Transverse colon (tissue), 4 donors: ENCODE measurements at regions not wholly inside any gene's neighbourhood (a gene's known extent, or its start where the extent isn't known, plus 50 kb on each side); places are given as distances from the start of the nearest gene placed in this dataset.

ENCODE experiments used
- DNase-seq: peaks from one replicate; pipeline ENCODE4 v3.0.0-alpha.2; 2019
- H3K27ac ChIP-seq, 4 donors: fragments of 200-600 bp; sonication (generic); 2 replicates each; pipeline ENCODE4 v1.5.1; 2016 to 2018; ENCODE audit warnings: inconsistent platforms in 4 of 4
- H3K27me3 ChIP-seq: fragments of 200-600 bp; sonication (generic); 2 replicates; pipeline ENCODE4 v1.5.1; 2017; ENCODE audit warnings: inconsistent platforms
- H3K36me3 ChIP-seq, 4 donors: fragments of 200-600 bp; sonication (generic); 2 replicates each; pipeline ENCODE4 v1.5.1; 2017 to 2019; ENCODE audit warnings: inconsistent platforms in 4 of 4
- H3K4me1 ChIP-seq, 4 donors: fragments of 200-600 bp; sonication (generic); 2 replicates each; pipeline ENCODE4 v1.5.1; 2017 to 2020; ENCODE audit warnings: inconsistent platforms in 4 of 4
- H3K4me3 ChIP-seq, 4 donors: fragments of 200-600 bp; sonication (generic); 1 replicate in 1 of 4; 2 replicates in 3 of 4; pipeline versions ENCODE4 v1.5.1 to v1.6.1; 2017 to 2019; ENCODE audit warnings: inconsistent platforms in 4 of 4
- H3K9me3 ChIP-seq, 2 donors: fragments of 200-600 bp; sonication (generic); 2 replicates each; pipeline ENCODE4 v1.5.1; 2017 to 2019; ENCODE audit warnings: inconsistent platforms in 2 of 2
- CTCF ChIP-seq, 5 experiments: fragments of 200-600 bp in 3 of 5; fragments of 450-650 bp in 2 of 5; sonication (generic) in 3 of 5; IDR thresholded peaks; 1 replicate in 2 of 5; 2 replicates in 3 of 5; pipeline ENCODE4 v1.5.1; 2016 to 2017; ENCODE audit warnings: antibody characterized with exemption in 5 of 5, inconsistent platforms in 3 of 5, mild to moderate bottlenecking in 2 of 5, moderate library complexity in 1 of 5
- EP300 ChIP-seq: sonication (generic); formaldehyde crosslinking; IDR thresholded peaks from one replicate; pipeline ENCODE4 v1.6.1; 2017; ENCODE audit warnings: antibody characterized with exemption, low read depth
- POLR2A ChIP-seq: fragments of 450-650 bp; IDR thresholded peaks from one replicate; pipeline ENCODE4 v1.6.1; 2016; ENCODE audit warnings: antibody characterized with exemption, mild to moderate bottlenecking, moderate library complexity
- POLR2AphosphoS5 ChIP-seq, 3 donors: sonication (generic); formaldehyde crosslinking; IDR thresholded peaks; one replicate each; pipeline ENCODE4 v1.6.1; 2016; ENCODE audit warnings: antibody characterized with exemption in 3 of 3
- WGBS, 2 donors: methylation state at CpG; one replicate each; pipeline ENCODE4 v1.1.5; 2018; ENCODE audit warnings: low coverage in 1 of 2; 5-methylcytosine and 5-hydroxymethylcytosine counted together
- in situ Hi-C, 4 donors: fragments of 200-750 bp; cut with MboI; loops; one replicate each; pipeline versions ENCODE4 v1.15.0 to v1.15.1; 2017; ENCODE audit warnings: low sequenced_read_pairs in 3 of 4, low pct_ligation_motif_present in 1 of 4, low pct_unique_long_range_greater_than_20kb in 1 of 4
- intact Hi-C: fragments of 100-400 bp; cut with DNase I; formaldehyde crosslinking; loops from one replicate; pipeline ENCODE4 v1.15.1; 2023; ENCODE audit warnings: low total_unique reads

- H3K4me1 ChIP-seq = no peaks in the 10 kb centered on the region
- in situ Hi-C loops = no loop called here
- no peak for DNase-seq
- TF ChIP-seq POLR2AphosphoS5 (IDR thresholded peaks at IDR 0.05) = no peak
- no peak for TF ChIP-seq CTCF (IDR thresholded peaks at IDR 0.05)
- no peak for TF ChIP-seq EP300
- TF ChIP-seq POLR2A = no peak
- no peaks in the 10 kb centered on the region for H3K36me3 ChIP-seq
- intact Hi-C loops = no loop called here
- WGBS, 2 donors = 60 to 74% methylated on average over 1 to 3 of the region's 3 CpGs
- H3K4me3 ChIP-seq = no peak overlapping the region
- H3K9me3 ChIP-seq = no peaks in the 10 kb centered on the region
- H3K27ac ChIP-seq = no peak overlapping the region
- no peaks in the 10 kb centered on the region for H3K27me3 ChIP-seq
These were observed 174.8 kb downstream of the UTP18 start for GRCh38 chr17:51435171-51435552.

- H3K9me3 ChIP-seq = no peaks in the 10 kb centered on the region
- H3K36me3 ChIP-seq = no peaks in the 10 kb centered on the region
- no peaks in the 10 kb centered on the region for H3K27me3 ChIP-seq
- intact Hi-C loops = no loop called here
- in situ Hi-C loops = no loop called here
- H3K4me1 ChIP-seq = no peaks in the 10 kb centered on the region
- H3K4me3 ChIP-seq = no peak overlapping the region
- H3K27ac ChIP-seq = no peak overlapping the region
- WGBS, 2 donors = 0 to 20% methylated on average over 1 to 5 of the region's 5 CpGs
- no peak for TF ChIP-seq POLR2A
- no peak for TF ChIP-seq POLR2AphosphoS5 (IDR thresholded peaks at IDR 0.05)
- TF ChIP-seq CTCF (IDR thresholded peaks at IDR 0.05) = peak in 2 of 5 experiments; percentile 12 to 17
- TF ChIP-seq EP300 = no peak
- DNase-seq = peak; percentile 48
These were observed 175.3 kb downstream of the UTP18 start for GRCh38 chr17:51435641-51436091.

- Histone ChIP-seq H3K4me3 (no peak overlapping the region), H3K4me1 (no peaks in the 10 kb centered on the region), H3K9me3 (no peaks in the 10 kb centered on the region), H3K27ac (no peak overlapping the region), H3K36me3 (no peaks in the 10 kb centered on the region), H3K27me3 (no peaks in the 10 kb centered on the region)
- TF ChIP-seq POLR2AphosphoS5 (IDR thresholded peaks at IDR 0.05) (no peak), CTCF (IDR thresholded peaks at IDR 0.05) (no peak), EP300 (no peak), POLR2A (no peak)
- no peak for DNase-seq
- intact Hi-C loops (no loop called here), in situ Hi-C loops (no loop called here)
- WGBS, 2 donors = 55 to 60% methylated on average over 1 to 8 of the region's 8 CpGs
These were observed 179.3 kb downstream of the UTP18 start for GRCh38 chr17:51439395-51440229.

- in situ Hi-C loops = no loop called here
- Histone ChIP-seq H3K27me3 (no peaks in the 10 kb centered on the region), H3K27ac (no peak overlapping the region), H3K36me3 (no peaks in the 10 kb centered on the region), H3K4me1 (no peaks in the 10 kb centered on the region), H3K9me3 (no peaks in the 10 kb centered on the region), H3K4me3 (no peak overlapping the region)
- DNase-seq = no peak
- TF ChIP-seq CTCF (IDR thresholded peaks at IDR 0.05) (no peak), POLR2A (no peak), POLR2AphosphoS5 (IDR thresholded peaks at IDR 0.05) (no peak), EP300 (no peak)
- intact Hi-C loops = no loop called here
- WGBS, 2 donors = 100% methylated on average over 1 of the region's 1 CpG; no CpG with 5 or more reads in 1 of the 2 donors
These were observed 181.1 kb downstream of the UTP18 start for GRCh38 chr17:51441431-51441830.
